HL-60 (cell line): ENCODE measurements at regions not wholly inside any gene's neighbourhood (a gene's known extent, or its start where the extent isn't known, plus 50 kb on each side); places are given as distances from the start of the nearest gene placed in this dataset.

Experiments
- DNase-seq, 2 experiments: peaks; one replicate each; pipeline ENCODE4 v3.0.0-alpha.2; 2010 to 2020; ENCODE audit warnings: low read depth in 1 of 2, low spot score in 1 of 2
- H3K27ac ChIP-seq: fragments of 250-450 bp; sonication (Bioruptor Pico); replicated peaks from 2 replicates; pipeline ENCODE4 v1.5.1; 2020; ENCODE audit warnings: mild to moderate bottlenecking, moderate library complexity
- H3K27me3 ChIP-seq: fragments of 250-450 bp; sonication (Bioruptor Pico); 2 replicates; pipeline ENCODE4 v1.5.1; 2021; ENCODE audit warnings: mild to moderate bottlenecking, moderate library complexity; ENCODE audit not compliant: insufficient read depth, poor library complexity, severe bottlenecking
- H3K4me3 ChIP-seq: replicated peaks from 2 replicates; pipeline ENCODE4 v1.5.1; 2011; ENCODE audit warnings: mild to moderate bottlenecking, control low read depth, low read length; ENCODE audit not compliant: insufficient read depth
- GABPA ChIP-seq: IDR thresholded peaks from 2 replicates; pipeline ENCODE4 v1.6.1; 2012; ENCODE audit warnings: low read depth
- POLR2AphosphoS5 ChIP-seq: IDR thresholded peaks from 2 replicates; pipeline ENCODE4 v1.6.1; 2012; ENCODE audit warnings: low read depth
- REST ChIP-seq: IDR thresholded peaks from 2 replicates; pipeline ENCODE4 v1.6.1; 2012; ENCODE audit warnings: low read depth; ENCODE audit not compliant: insufficient replicate concordance
- SPI1 ChIP-seq: IDR thresholded peaks from 2 replicates; pipeline ENCODE4 v1.6.1; 2012; ENCODE audit warnings: low read depth, mild to moderate bottlenecking, borderline replicate concordance
- TF ChIP-seq, protein P1 (sequence below): IDR thresholded peaks from one replicate; pipeline ENCODE4 v1.5.1; 2011; ENCODE audit warnings: low read length, control low read depth, inconsistent platforms; ENCODE audit not compliant: insufficient read depth

GRCh38 chr3:72571638-72572114 lies 276.6 kb downstream of the SHQ1 start:
- TF ChIP-seq REST (no peak), POLR2AphosphoS5 (no peak), SPI1 (no peak), GABPA (no peak)
- TF ChIP-seq, protein P1, sequence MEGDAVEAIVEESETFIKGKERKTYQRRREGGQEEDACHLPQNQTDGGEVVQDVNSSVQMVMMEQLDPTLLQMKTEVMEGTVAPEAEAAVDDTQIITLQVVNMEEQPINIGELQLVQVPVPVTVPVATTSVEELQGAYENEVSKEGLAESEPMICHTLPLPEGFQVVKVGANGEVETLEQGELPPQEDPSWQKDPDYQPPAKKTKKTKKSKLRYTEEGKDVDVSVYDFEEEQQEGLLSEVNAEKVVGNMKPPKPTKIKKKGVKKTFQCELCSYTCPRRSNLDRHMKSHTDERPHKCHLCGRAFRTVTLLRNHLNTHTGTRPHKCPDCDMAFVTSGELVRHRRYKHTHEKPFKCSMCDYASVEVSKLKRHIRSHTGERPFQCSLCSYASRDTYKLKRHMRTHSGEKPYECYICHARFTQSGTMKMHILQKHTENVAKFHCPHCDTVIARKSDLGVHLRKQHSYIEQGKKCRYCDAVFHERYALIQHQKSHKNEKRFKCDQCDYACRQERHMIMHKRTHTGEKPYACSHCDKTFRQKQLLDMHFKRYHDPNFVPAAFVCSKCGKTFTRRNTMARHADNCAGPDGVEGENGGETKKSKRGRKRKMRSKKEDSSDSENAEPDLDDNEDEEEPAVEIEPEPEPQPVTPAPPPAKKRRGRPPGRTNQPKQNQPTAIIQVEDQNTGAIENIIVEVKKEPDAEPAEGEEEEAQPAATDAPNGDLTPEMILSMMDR: no peak
- Histone ChIP-seq H3K27ac (no peak overlapping the region), H3K4me3 (no peak overlapping the region), H3K27me3 (no peaks in the 10 kb centered on the region)
- DNase-seq: no peak

DNA sequence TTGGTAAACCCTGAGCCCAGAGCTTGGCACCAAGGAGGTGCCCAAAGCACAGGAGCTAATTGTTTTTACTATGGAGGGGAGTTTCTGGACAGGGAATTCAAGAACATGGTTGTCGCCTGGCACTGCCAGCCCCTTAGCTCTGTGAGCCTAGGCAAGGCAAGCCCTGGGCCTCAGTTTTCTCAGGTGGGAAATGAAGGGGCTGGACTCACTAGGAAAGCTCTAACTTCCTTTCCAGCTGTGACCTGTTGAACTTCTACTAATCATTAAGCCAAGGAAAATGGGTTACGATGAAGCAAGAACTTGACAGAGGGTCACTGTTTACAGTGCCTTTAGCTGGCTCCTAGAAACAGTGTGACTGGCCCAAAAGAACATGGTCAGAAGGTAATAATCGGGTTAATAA lies 277.2 kb downstream of the SHQ1 start:
- Histone ChIP-seq H3K4me3 (no peak overlapping the region), H3K27me3 (no peaks in the 10 kb centered on the region), H3K27ac (no peak overlapping the region)
- no peak for DNase-seq
- TF ChIP-seq, protein P1: no peak
- TF ChIP-seq POLR2AphosphoS5 (no peak), REST (no peak), GABPA (no peak), SPI1 (no peak)

DNA sequence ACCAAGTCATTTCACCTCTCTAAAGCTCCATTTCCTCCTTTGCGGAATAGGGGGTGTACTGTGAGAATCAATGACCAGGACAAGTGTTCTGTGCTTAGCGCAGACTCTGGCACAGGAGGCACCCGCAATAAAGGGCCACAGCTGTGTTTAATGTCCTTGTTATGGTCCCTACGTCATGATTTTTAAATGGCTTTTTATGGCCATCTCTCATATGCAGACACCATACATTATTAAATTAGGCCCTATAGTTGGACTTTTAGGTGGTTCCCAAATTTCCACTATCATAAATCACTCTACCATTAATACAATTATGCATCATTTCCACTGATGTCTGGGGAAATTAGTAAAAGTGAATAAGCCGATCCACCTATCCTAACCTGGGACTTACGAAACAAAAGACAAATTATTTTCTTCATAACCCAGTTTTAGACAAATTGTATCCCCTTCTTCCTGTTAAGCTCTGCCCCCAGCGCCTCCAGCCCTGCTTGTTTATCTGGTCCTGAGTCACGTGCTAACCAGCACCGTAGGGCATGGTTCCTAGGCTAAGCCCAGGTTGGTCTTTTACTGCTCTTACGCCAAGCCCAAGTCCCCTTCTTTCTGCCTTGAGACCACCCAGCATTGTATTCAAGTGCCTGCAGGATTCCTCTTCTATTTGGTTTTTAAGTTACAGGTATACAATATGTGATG lies 278.3 kb downstream of the SHQ1 start:
- Histone ChIP-seq H3K27ac (no peak overlapping the region), H3K4me3 (no peak overlapping the region), H3K27me3 (no peaks in the 10 kb centered on the region)
- no peak for DNase-seq
- TF ChIP-seq SPI1: no peak
- TF ChIP-seq POLR2AphosphoS5: no peak
- TF ChIP-seq, protein P1: no peak
- TF ChIP-seq GABPA: no peak
- TF ChIP-seq REST: no peak
